ENCODE measurements at regions not wholly inside any gene's neighbourhood (a gene's known extent, or its start where the extent isn't known, plus 50 kb on each side); places are given as distances from the start of the nearest gene placed in this dataset.

DNA sequence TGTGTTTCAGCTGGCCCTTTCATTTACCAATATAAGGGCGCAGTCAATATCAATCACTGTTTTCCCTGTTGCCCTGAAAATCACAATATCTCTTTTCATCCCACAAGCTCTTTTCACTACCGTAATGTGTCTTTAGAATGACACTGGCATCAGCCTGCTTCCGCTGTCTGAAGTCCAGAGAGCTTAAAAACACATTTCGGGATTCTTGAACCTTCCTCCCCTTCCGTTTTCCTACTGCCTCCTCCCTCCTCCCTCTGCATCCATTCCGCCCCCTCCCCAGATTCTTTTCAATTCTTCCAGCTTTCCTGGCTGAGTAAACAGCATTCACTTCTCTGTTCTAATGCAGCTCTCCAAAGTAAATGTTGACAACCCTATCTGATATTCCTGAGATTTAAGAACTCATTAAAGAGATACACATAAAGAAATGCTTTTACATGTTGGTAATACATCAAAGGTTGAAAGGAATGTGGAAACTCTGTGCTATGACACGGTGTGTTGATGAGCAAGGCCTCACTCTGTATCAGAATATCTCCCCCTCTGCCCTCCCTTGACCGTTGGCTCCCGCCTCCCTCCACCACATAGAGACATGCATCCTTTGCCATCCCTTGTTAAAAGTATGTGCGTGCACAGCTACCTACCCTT, 83.5 kb upstream of the SPRY1 start:
- TF ChIP-seq, protein P1, sequence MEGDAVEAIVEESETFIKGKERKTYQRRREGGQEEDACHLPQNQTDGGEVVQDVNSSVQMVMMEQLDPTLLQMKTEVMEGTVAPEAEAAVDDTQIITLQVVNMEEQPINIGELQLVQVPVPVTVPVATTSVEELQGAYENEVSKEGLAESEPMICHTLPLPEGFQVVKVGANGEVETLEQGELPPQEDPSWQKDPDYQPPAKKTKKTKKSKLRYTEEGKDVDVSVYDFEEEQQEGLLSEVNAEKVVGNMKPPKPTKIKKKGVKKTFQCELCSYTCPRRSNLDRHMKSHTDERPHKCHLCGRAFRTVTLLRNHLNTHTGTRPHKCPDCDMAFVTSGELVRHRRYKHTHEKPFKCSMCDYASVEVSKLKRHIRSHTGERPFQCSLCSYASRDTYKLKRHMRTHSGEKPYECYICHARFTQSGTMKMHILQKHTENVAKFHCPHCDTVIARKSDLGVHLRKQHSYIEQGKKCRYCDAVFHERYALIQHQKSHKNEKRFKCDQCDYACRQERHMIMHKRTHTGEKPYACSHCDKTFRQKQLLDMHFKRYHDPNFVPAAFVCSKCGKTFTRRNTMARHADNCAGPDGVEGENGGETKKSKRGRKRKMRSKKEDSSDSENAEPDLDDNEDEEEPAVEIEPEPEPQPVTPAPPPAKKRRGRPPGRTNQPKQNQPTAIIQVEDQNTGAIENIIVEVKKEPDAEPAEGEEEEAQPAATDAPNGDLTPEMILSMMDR (IDR thresholded peaks at IDR 0.05) = no peak
- TF ChIP-seq POLR2A (IDR thresholded peaks at IDR 0.05) = no peak

All from vagina (tissue), 2 donors.